HPDE6-E6E7 (cell line): ENCODE measurements at regions not wholly inside any gene's neighbourhood (a gene's known extent, or its start where the extent isn't known, plus 50 kb on each side); places are given as distances from the start of the nearest gene placed in this dataset.
"Not testable (repeated sequence)": the region's sequence is repeated elsewhere in the genome, so short reads cannot be mapped to it uniquely, and the experiment has no call there.

Experiments
- DNase-seq: peaks from one replicate; pipeline ENCODE4 v3.0.0; 2011; ENCODE audit warnings: missing footprints; ENCODE audit errors: extremely low spot score

GRCh38 chr13:80740071-80740470 is 399.1 kb upstream of the SPRY2 start:
- DNase-seq, result no peak

- DNase-seq, result no peak
Measured at GRCh38 chr13:80737513-80737912, 396.6 kb upstream of the SPRY2 start.

- no peak for DNase-seq
Measured at GRCh38 chr13:80727321-80727975, 386.5 kb upstream of the SPRY2 start.

- no peak for DNase-seq
Measured at GRCh38 chr13:80726868-80727267, 385.9 kb upstream of the SPRY2 start.

GRCh38 chr13:80721689-80722088 is 380.8 kb upstream of the SPRY2 start:
- no peak for DNase-seq

GRCh38 chr13:80718970-80719369 is 378.0 kb upstream of the SPRY2 start:
- DNase-seq, result no peak

GRCh38 chr13:80717776-80718175 is 376.9 kb upstream of the SPRY2 start:
- no peak for DNase-seq

GRCh38 chr13:80716610-80717081 is 375.7 kb upstream of the SPRY2 start:
- no peak for DNase-seq

GRCh38 chr13:80712026-80712425 is 371.1 kb upstream of the SPRY2 start:
- no peak for DNase-seq

GRCh38 chr13:80708791-80709190 is 367.9 kb upstream of the SPRY2 start:
- DNase-seq, result no peak

GRCh38 chr13:80707000-80707983 is 366.4 kb upstream of the SPRY2 start:
- DNase-seq, result no peak

- DNase-seq, result no peak
Measured at GRCh38 chr13:80706164-80706471, 365.2 kb upstream of the SPRY2 start.

- no peak for DNase-seq
Measured at GRCh38 chr13:80705371-80706163, 364.6 kb upstream of the SPRY2 start.

- DNase-seq, result no peak
Measured at GRCh38 chr13:80704369-80704768, 363.4 kb upstream of the SPRY2 start.

GRCh38 chr13:80695841-80696240 is 354.9 kb upstream of the SPRY2 start:
- no peak for DNase-seq

- not testable (repeated sequence) for DNase-seq
Measured at GRCh38 chr13:80691814-80692213, 350.9 kb upstream of the SPRY2 start.

GRCh38 chr13:80690208-80690607 is 349.3 kb upstream of the SPRY2 start:
- DNase-seq, result no peak

- no peak for DNase-seq
Measured at GRCh38 chr13:80688593-80688992, 347.7 kb upstream of the SPRY2 start.

- DNase-seq, result no peak
Measured at GRCh38 chr13:80685942-80686341, 345.0 kb upstream of the SPRY2 start.

GRCh38 chr13:80684217-80684991 is 343.5 kb upstream of the SPRY2 start:
- DNase-seq, result no peak

- DNase-seq, result no peak
Measured at GRCh38 chr13:80680786-80681366, 339.9 kb upstream of the SPRY2 start.
